ENCODE measurements at regions not wholly inside any gene's neighbourhood (a gene's known extent, or its start where the extent isn't known, plus 50 kb on each side); places are given as distances from the start of the nearest gene placed in this dataset.

GRCh38 chr5:113788141-113788655, 274.7 kb downstream of the YTHDC2 start:
- no peak overlapping the region for H3K27ac ChIP-seq
- H3K4me3 ChIP-seq = no peak overlapping the region

- Histone ChIP-seq H3K27ac (no peak overlapping the region), H3K4me3 (no peak overlapping the region)
Measured at GRCh38 chr5:113789769-113790168, 276.3 kb downstream of the YTHDC2 start.

DNA sequence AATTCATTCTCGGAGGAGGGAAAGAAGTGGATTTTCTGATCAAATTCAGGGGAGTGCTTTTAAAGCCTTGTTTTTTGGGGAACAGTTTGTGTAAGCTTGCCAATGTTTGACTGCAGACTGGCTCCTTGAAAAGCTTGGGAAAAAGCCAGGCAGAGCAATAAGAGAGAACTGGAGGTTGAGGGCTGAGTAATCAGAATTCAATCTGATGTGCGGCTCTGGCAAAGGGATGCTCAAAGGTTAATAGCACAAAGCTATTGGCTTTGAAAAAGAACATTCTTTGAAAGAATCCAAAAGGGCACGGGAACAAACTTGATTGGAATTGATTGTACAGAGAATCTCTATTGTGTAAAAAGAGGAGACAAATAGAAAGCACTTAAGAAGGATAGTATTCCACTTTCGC, 279.3 kb downstream of the YTHDC2 start:
- H3K27ac ChIP-seq = no peak overlapping the region
- no peak overlapping the region for H3K4me3 ChIP-seq

DNA sequence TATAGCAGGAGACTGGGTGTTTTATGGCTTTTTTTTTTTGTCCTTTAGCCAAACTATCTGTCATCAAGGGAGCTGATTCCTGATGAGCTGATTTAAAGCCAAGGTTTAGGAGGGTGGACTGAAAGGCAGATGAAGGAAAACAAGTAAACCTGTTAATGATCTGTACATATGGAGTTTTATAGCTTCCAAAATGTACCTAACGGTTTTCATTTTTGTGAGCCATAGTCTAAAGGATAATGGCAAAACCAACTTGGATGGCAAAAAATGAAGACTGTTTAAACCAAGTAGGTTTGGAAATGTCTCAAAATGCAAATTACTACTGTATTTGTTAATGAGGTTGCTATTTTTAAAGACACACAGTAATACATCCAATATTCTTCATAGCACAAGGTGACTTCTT, 281.5 kb downstream of the YTHDC2 start:
- Histone ChIP-seq H3K27ac (no peak overlapping the region), H3K4me3 (no peak overlapping the region)

DNA sequence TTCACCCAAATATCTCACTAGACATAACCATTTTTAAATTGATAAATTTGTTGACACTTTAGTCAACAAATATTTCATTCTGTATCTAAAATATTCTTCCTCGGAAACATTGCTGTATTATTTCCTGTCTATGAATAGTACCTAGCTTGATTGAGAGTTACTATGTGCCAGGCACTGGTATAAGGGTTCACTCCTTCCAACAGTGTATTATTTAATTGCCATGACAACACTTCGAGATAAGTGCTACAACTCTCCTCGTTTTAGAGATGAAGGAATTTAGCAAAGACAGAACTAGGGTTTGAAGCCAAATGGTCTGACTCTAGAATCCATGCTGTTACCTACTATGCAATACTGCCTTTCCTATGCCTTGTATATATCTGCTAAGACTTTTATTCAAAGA, 287.2 kb downstream of the YTHDC2 start:
- no peak overlapping the region for H3K27ac ChIP-seq
- H3K4me3 ChIP-seq = no peak overlapping the region

- no peak overlapping the region for H3K4me3 ChIP-seq
Measured at GRCh38 chr5:113804264-113804663, 290.8 kb downstream of the YTHDC2 start.

DNA sequence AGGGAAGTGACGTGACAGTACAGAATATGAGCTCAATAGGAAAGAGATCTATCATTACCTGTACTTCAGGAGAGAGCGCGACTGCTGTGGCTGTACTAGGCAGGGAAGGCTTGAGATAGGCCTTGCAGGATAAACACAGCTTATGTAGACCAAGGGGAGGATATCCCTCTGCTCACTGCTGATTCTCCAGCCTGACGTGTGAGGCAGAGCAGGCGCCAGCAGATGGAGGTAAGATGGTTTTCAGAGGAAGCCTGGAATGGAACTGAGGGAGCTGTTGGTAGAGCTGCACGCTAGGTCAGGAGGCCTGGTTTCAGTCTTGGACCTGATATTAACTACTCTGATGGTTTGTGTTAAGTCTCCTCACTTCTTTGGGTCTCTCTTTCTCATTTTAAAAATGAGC, 291.4 kb downstream of the YTHDC2 start:
- Histone ChIP-seq H3K4me3 (no peak overlapping the region), H3K27ac (no peak overlapping the region)

More at GRCh38 chr5:113804264-113804663, 290.8 kb downstream of the YTHDC2 start:
- H3K27ac ChIP-seq = no peak overlapping the region

GRCh38 chr5:113806250-113806649, 292.8 kb downstream of the YTHDC2 start:
- H3K27ac ChIP-seq = no peak overlapping the region
- no peak overlapping the region for H3K4me3 ChIP-seq

- Histone ChIP-seq H3K27ac (peak overlapping the region in 4 of 21 experiments; percentile 35 to 58 (median 50)), H3K4me3 (no peak overlapping the region)
Measured at GRCh38 chr5:113806904-113807303, 293.4 kb downstream of the YTHDC2 start.

- H3K27ac ChIP-seq = peak overlapping the region in 4 of 21 experiments; percentile 17 to 58 (median 36)
- H3K4me3 ChIP-seq = no peak overlapping the region
Measured at GRCh38 chr5:113807427-113807991, 294.0 kb downstream of the YTHDC2 start.

DNA sequence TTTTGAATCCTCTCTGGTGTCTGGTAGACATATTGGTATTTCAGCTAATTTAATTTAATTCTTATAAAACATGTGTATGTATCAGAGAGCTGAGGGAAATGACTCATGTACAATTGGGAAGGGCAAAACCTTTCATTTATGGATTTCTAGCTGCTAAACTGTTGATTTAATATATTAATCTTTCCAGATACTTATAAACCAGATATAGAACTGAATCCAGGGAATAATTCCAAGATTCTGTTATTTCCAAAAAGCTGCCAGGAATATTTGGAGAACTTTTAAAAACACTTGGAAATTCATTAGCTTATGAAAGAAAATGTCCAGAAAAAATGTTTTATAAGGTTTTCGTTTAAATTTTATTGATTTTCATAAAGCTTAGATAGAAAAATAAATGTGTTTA, 295.5 kb downstream of the YTHDC2 start:
- H3K27ac ChIP-seq = no peak overlapping the region
- H3K4me3 ChIP-seq = no peak overlapping the region

GRCh38 chr5:113809626-113810025, 296.1 kb downstream of the YTHDC2 start:
- H3K27ac ChIP-seq = no peak overlapping the region

DNA sequence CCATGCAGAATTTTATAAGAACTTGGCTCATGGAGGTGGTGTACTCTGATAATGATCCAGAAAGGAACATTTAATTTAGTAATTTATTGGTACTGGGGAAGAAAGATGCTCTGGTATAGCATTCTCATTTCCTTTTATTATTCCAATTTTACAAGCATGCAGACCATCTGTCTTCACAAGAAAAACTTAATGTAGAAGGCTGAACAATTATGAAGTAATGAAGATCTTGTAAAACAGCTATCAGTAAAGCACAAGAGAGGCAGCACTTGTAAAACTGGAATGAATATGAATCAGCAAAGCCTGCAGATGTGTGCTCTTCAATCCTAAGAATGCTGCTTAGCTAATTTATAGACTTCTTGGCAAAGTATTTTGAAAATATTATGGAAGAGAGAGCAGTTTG, 300.0 kb downstream of the YTHDC2 start:
- no peak overlapping the region for H3K27ac ChIP-seq
- no peak overlapping the region for H3K4me3 ChIP-seq

More at GRCh38 chr5:113809626-113810025, 296.1 kb downstream of the YTHDC2 start:
- H3K4me3 ChIP-seq = no peak overlapping the region

- Histone ChIP-seq H3K4me3 (no peak overlapping the region), H3K27ac (no peak overlapping the region)
Measured at GRCh38 chr5:113817683-113818082, 304.2 kb downstream of the YTHDC2 start.

- Histone ChIP-seq H3K4me3 (no peak overlapping the region), H3K27ac (no peak overlapping the region)
Measured at GRCh38 chr5:113823696-113824095, 310.2 kb downstream of the YTHDC2 start.

DNA sequence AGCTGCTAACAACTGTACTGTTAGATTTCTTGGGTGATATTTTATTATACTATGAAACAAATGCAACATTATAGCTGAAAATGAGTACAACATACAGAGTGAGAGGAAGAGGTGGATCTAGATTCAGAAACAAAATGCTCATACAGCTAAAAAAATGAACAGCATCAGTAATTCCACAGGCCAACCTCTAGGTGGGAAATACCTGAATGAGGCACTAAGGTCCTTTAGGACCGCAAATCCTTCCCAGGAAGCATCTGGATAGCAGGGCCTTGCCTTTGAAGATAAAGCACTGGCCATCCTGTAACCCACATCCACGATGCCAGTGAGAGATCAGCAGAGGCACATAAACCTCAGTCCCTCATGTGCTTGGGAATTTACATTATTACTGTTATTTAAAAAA, 310.8 kb downstream of the YTHDC2 start:
- Histone ChIP-seq H3K4me3 (no peak overlapping the region), H3K27ac (no peak overlapping the region)

DNA sequence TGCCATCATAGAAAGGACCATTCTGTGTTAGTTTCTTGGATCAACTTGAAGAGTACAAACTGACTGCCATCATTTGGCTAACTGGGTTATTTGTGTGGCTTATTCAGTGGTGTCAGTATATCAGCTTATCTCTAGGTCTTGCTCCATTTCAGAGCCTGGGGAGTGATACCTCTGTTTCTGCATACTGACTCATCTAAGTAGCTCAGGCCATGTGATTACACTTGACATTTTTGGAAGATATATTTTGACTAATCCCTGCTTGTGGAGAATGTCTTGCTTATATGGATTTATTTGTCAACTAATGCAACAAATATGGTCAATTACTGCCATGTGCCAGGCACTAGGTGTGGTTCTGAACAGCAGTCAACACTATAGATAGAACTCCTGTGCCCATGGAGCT, 311.7 kb downstream of the YTHDC2 start:
- Histone ChIP-seq H3K4me3 (no peak overlapping the region), H3K27ac (no peak overlapping the region)

- no peak overlapping the region for H3K27ac ChIP-seq
- no peak overlapping the region for H3K4me3 ChIP-seq
Measured at GRCh38 chr5:113846941-113847340, 333.4 kb downstream of the YTHDC2 start.

DNA sequence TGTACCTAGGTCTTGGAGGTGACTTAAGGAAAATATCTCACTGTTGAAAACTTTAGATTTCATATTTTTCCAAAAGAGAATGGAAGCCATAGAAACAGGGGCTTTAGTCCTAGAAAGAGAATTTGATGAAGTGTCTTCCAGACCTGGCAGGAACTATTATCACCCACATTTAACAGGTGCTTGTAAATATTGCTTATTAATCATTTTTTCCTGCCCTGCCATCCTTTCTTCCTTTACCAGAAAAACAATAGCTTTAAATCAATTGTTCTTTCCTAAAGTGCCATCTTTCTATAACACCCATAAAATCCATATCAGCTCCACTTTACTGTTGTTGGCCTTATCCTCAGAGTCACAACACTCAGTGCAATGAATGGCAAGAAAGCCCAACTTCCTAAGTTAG, 350.9 kb downstream of the YTHDC2 start:
- H3K4me3 ChIP-seq = no peak overlapping the region
- H3K27ac ChIP-seq = no peak overlapping the region

GRCh38 chr5:113866763-113867162, 353.3 kb downstream of the YTHDC2 start:
- Histone ChIP-seq H3K27ac (no peak overlapping the region), H3K4me3 (no peak overlapping the region)

DNA sequence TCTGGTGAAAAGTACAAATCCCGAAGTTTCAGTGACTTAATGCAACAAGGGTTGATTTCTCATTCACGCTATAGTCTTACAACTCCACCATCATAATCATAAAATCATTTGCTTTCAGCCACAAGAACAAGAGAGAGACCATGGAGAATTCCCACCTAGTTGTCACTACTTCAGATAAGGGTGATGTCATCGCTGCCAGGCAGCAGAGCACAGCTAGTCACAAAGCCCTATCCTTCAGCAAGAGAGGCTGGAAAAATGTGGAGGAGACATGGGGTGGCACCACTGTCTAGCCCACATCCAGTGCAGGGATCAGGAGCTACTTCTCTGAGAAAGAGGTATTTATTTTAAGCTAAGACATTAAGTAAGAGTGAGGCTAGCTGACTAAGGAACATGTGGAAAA, 356.1 kb downstream of the YTHDC2 start:
- Histone ChIP-seq H3K4me3 (no peak overlapping the region), H3K27ac (no peak overlapping the region)

GRCh38 chr5:113871972-113872371, 358.5 kb downstream of the YTHDC2 start:
- H3K4me3 ChIP-seq = no peak overlapping the region
- no peak overlapping the region for H3K27ac ChIP-seq

All from skin epidermis (tissue), 12 donors.